Smooth muscle cell of the brain vasculature (primary cell): ENCODE measurements at regions not wholly inside any gene's neighbourhood (a gene's known extent, or its start where the extent isn't known, plus 50 kb on each side); places are given as distances from the start of the nearest gene placed in this dataset.

Experiments used
- DNase-seq: peaks from one replicate; pipeline ENCODE4 v3.0.0-alpha.2; 2012; ENCODE audit warnings: low read depth, low spot score

- DNase-seq: no peak
Measured at GRCh38 chr2:65846989-65847678, 414.7 kb upstream of the SPRED2 start.

DNA sequence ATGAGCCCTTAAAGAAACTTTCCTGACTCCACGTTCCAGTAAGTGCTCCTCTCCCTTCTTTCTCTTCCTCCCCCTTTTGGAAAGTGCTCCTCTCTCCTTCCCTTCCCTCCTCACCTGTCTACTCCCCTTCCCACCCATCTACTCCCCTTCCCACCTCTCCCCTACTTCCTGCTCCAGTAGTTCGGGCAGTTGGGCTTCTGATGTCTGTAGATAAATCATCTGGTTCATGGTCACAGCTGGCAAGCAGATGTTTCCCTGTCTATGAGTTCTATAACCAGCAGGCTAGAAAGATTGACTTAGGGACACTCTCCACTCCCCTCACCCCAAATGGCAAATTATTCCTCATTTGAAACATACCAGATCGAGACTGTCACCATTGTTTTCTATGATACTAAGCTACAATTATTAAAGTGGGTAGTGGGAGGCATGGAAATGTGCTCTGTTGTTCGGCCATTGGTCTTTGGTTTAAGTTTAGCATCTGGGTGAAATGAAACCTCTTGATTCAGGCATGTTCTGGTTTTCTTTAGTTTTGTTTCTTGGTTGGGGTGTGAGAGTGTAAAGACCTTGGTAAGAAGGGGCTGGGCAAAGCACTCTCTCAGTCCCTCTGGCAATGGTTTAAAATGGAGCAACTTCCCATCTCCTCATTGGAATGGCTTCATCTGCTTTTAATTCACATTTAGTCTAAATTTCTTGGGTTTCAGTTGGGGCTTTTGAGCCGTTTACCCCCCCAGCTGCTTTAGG lies 413.2 kb upstream of the SPRED2 start:
- no peak for DNase-seq

DNA sequence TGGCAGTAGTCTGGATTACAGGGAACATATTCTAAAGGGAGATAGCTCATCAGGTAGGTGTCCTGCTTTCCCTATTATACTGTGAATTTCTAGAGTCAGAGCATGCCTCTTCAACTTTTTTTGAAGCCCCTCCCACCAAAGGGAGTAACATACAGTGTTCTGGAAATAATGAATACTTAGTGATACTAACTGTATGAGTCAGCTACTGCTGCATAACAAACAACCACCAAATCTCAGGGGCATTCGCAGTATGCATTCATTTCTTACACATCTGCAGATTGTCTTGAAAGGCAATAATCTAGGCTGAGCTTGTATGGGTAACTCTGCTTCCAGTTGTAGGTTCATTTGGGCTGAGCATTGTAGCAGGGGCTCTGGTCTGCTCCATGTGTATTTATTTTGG lies 409.7 kb upstream of the SPRED2 start:
- DNase-seq: no peak

DNA sequence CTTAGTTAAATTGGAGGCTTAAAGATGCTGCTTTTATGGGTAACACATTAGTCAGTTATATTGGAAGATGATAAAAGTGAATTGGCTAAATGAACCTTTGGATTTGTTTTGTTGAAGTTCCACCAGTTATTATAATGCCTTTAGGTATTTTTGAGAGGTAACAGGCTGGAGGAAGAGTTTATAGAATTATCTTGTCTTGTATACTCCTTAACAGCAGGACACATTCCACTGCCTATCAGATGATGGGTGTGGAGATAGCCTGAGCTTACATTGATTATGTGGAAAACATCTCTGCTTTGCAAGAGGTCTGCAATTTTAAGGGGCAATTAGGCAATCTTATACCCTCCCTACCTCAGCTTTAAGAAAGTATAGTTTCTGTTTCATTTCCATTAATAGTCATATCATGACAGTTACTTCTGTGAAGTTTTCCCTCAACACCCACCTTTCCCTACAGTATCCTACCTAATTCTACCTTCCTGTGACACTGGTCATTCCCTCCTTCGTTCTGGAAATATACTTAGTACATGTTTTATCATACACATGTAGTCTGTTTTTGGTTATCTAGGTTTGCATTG lies 403.7 kb upstream of the SPRED2 start:
- no peak for DNase-seq

DNA sequence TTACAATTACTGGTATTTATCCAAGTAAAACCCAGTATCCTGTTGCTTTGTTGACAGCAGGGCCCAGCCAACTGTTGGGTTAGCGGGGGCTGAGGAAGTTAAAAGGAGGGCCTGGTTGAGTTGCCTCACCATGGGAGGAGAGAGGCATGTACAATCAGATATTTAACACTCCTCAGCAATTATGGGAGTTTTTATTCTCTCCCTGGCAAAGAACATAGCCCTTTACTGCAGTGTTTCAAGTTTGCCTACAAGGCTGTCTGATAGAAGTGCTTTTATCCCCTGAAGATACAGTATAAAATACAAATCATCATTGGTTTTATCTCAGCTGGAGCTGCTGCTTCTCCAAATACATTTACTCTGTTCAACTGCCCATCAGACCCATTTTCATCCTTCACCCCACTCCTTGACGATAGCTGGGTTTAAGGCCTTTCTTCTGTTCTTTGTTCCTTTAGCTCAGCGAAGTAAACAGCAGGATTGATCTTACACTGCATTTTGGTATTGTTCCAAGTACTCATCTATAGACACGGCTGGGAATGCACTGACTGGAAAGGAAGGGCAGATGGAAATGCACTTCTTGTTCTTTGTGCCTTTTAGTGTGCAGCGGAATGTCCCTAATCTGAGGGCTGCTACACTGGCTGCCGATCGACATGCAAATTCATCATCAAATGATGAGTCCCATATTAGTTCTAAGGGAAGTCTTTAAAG lies 402.5 kb upstream of the SPRED2 start:
- no peak for DNase-seq

DNA sequence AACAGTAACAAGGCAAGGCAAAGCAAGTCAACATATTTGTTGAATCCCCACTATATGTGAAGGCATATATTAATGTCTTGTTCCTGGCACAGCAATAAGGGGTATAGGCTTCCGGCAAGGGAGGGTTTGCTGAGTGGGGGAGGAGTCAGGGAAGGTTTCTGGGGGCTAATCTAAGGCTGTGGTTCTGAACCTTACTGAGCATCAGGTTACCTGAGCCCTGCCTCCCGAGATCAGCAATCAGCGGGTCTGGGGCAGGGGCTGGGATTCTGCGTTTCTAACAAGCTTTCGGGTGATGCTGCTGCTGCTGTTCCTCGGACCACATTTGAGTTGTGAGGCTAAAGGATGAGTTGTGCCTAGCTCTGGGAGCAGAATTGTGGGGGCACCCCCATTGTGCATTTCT lies 401.7 kb upstream of the SPRED2 start:
- no peak for DNase-seq

DNA sequence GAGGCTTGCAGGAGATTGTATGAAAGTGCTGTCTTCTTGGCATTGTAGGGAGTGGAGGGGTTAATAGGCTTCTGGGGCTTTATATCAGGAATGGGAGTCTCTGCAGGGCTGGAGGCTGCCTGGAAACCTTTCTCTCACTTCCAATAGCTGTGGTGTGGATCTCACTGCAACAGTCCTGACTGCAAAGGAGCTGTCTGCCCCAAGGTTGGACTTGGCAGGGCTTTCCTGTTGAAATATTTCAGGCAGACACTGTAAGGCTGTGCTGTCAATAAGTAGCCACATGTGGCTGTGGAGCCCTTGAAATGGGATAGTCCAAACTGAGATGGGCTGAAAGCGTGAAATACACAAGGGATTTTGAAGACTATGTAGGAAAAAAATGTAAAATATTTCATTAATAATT lies 399.1 kb upstream of the SPRED2 start:
- no peak for DNase-seq

DNA sequence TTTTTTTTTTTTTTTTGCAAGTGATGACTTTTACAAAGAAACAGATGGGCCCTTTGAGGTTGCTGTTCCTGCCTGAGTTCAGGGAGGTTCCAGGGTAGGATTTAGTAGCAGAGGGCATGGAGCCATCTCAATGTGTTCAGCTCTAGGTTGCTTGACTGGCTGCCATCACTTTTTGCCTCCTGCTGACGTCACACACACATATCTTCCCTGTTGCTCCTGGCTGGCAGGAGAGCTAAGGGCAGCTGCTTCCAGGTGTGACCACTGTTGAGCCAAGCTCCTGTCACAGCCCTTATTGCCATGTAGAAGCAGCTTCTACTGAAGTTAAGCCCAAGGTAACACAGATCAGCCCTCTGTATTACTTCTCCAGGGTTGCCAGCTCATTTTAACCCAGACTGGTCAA lies 394.2 kb upstream of the SPRED2 start:
- no peak for DNase-seq

- DNase-seq: no peak
Measured at GRCh38 chr2:65823511-65823910, 391.1 kb upstream of the SPRED2 start.

DNA sequence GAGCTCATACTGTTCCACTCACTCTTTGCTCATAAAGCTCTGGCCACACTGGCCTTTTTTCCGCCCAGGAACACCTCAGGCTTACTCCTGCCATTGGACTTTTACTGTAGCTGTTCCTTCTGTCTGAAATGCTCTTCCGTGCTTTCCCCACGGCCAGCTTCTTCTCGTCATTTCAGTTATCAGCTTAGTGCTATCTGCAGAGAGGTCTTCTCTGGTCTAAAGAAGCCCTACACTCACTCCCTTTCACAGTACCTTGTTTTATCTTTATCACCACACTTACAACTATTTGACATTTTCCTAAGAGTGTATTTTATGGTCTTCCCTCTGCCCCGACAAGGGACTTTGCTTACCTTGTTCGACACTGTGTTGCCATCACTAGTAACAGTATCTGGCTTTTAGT lies 388.1 kb upstream of the SPRED2 start:
- no peak for DNase-seq

DNA sequence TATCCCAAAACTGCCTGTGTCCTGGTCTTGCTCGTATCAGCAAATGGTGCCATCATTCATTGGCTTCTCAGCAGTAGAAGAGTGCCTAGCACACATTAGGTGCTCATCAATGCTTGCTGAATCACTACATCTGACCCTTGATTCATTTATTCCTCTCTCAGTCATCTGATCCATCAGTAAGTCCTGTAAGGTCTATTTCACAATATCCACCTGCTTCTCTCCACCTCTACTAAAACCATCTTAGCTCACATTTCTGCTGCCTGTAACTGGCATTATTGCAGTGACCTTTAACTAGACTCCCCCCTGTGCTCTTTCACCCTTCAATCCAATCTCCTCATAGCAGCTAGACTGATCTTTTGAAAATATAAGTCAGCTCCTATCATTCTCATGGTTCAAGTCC lies 387.6 kb upstream of the SPRED2 start:
- no peak for DNase-seq

GRCh38 chr2:65818873-65819451 lies 386.6 kb upstream of the SPRED2 start:
- DNase-seq: no peak

GRCh38 chr2:65813631-65814173 lies 381.3 kb upstream of the SPRED2 start:
- no peak for DNase-seq

DNA sequence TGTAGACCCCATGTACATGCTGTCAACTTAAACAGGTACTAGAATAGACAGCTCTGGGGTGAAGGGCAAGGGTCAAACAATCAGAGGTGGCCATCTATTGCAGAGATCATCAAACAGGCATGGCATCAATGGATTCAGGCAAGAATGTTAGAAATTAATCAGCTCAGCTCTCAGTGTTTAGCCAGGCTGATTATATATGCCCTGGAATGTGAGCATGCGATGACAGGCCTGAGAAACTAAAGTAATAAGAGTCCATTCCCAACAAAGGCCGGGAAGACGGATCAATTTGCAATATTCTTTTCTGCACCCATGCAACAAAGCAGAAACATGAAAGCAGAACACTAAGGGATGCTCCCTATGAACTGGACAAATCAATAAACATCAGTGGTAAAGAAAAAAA lies 380.5 kb upstream of the SPRED2 start:
- no peak for DNase-seq

DNA sequence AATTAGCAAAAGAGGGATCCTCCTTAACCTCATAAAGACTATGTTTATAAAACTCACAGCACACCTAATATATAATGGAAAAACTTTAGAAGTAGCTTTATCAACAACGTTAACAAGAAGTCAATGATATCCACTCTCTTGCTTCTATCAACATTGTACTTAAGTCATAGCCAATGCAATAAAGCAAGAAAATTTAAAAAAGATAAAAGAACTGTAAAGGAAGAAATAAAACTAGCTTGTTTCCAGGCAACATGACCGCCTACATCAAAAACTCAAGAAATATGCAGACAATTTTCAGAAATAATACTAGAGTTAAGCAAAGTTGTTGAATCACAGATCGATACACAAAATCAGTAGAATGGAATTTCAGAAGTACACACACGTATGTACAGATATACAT lies 375.5 kb upstream of the SPRED2 start:
- DNase-seq: no peak

- no peak for DNase-seq
Measured at GRCh38 chr2:65804777-65805176, 372.4 kb upstream of the SPRED2 start.

DNA sequence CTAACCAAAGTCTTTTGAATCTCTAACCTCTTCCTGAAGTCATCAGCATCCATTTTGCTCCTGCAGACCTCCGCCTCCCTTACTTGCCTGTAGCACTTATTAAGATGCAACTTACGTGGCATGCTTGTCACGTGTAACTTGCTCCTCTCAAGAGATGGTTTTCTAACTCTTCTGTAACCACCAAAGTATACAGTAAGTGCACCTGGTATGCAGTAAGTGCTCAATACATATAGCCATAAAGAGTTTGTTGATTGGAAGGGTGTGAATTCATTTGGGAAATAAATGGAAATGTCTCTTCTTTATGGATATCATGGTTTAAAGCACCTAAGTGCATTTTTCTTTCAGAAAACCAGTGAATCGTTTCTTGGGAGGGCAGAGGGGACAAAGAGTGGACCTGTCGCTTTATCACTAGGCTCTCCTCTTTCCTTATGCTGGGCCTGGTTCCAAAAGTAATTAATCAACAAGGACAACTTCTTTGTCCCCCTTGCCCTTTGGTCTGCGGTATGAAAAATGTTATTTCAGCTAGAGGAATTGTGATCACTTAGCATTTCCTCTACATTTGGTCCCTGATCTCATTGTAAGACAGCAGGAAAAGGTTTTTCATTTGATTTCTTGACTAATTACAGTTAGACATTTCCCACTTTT lies 370.0 kb upstream of the SPRED2 start:
- DNase-seq: no peak

GRCh38 chr2:65800998-65801397 lies 368.6 kb upstream of the SPRED2 start:
- no peak for DNase-seq

DNA sequence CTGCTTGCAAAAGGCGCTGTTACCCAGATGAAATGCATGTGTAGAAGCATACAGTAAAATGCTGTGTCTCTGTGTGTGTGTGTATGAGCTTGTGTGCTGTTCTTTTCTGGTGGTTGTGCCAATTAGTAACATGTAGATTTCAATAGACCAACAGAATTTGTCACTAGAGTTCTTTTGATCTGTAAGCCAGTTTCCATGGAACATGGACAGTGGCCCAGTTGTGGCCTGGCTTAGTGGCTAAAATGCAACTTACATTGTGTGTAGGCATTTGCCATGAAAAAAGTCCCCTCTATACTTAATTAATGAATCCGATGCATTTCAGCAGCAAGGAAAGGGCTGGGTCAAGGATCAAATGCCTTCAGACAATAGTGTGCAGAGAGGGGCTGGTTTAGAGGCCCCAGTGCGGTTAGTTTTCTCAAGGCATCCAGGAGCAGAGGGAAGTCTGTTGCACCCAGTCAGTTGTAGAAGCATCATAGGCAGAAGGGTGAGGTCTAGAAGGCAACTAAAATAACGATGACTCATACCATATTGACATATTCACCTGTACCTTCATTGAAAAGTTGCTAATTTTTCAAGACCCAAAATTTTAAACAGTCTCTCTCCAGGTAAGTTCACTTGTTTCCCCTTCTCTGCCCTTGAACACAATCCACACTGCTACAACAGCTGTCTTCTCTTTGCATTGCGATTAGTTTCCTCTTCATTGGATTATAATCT lies 366.9 kb upstream of the SPRED2 start:
- no peak for DNase-seq

GRCh38 chr2:65798641-65799040 lies 366.2 kb upstream of the SPRED2 start:
- DNase-seq: no peak

- no peak for DNase-seq
Measured at GRCh38 chr2:65794994-65795393, 362.6 kb upstream of the SPRED2 start.
